ENCODE measurements at regions not wholly inside any gene's neighbourhood (a gene's known extent, or its start where the extent isn't known, plus 50 kb on each side); places are given as distances from the start of the nearest gene placed in this dataset.

GRCh38 chr12:103075848-103076247, 118.4 kb downstream of the ASCL1 start:
- Mint-ChIP-seq H3K36me3 (ENCODE audit: insufficient read depth) (no peaks in the 10 kb centered on the region), H3K27me3 (peaks cover 22% of the 10 kb centered on the region), H3K27ac (no peak overlapping the region), H3K9me3 (ENCODE audit: low read depth) (peaks cover 4% of the 10 kb centered on the region), H3K4me1 (ENCODE audit: low read depth) (peaks cover 1% of the 10 kb centered on the region), H3K4me3 (ENCODE audit: low read depth) (no peak overlapping the region)
- TF ChIP-seq CTCF (IDR thresholded peaks at IDR 0.05; ENCODE audit: unreplicated experiment): no peak
- DNase-seq (ENCODE audit: low spot score, unreplicated experiment): no peak

GRCh38 chr12:103077108-103077773, 119.8 kb downstream of the ASCL1 start:
- TF ChIP-seq CTCF (IDR thresholded peaks at IDR 0.05; ENCODE audit: unreplicated experiment): no peak
- Mint-ChIP-seq H3K27ac (no peak overlapping the region), H3K36me3 (ENCODE audit: insufficient read depth) (no peaks in the 10 kb centered on the region), H3K4me1 (ENCODE audit: low read depth) (peaks cover 1% of the 10 kb centered on the region), H3K4me3 (ENCODE audit: low read depth) (no peak overlapping the region), H3K9me3 (ENCODE audit: low read depth) (peaks cover 9% of the 10 kb centered on the region), H3K27me3 (peaks cover 15% of the 10 kb centered on the region)
- no peak for DNase-seq (ENCODE audit: low spot score, unreplicated experiment)

GRCh38 chr12:103085541-103085940, 128.1 kb downstream of the ASCL1 start:
- H3K9me3 Mint-ChIP-seq (ENCODE audit: low read depth): peaks cover 9% of the 10 kb centered on the region
- peaks cover 3% of the 10 kb centered on the region for H3K27me3 Mint-ChIP-seq
- no peaks in the 10 kb centered on the region for H3K4me1 Mint-ChIP-seq (ENCODE audit: low read depth)
- no peaks in the 10 kb centered on the region for H3K36me3 Mint-ChIP-seq (ENCODE audit: insufficient read depth)
- H3K27ac Mint-ChIP-seq: no peak overlapping the region
- no peak for DNase-seq (ENCODE audit: low spot score, unreplicated experiment)
- H3K4me3 Mint-ChIP-seq (ENCODE audit: low read depth): no peak overlapping the region
- TF ChIP-seq CTCF (IDR thresholded peaks at IDR 0.05; ENCODE audit: unreplicated experiment): no peak

GRCh38 chr12:103086471-103086870, 129.0 kb downstream of the ASCL1 start:
- peaks cover 7% of the 10 kb centered on the region for H3K27me3 Mint-ChIP-seq
- no peaks in the 10 kb centered on the region for H3K4me1 Mint-ChIP-seq (ENCODE audit: low read depth)
- no peak overlapping the region for H3K27ac Mint-ChIP-seq
- peaks cover 3% of the 10 kb centered on the region for H3K9me3 Mint-ChIP-seq (ENCODE audit: low read depth)
- TF ChIP-seq CTCF (IDR thresholded peaks at IDR 0.05; ENCODE audit: unreplicated experiment): no peak
- H3K4me3 Mint-ChIP-seq (ENCODE audit: low read depth): no peak overlapping the region
- DNase-seq (ENCODE audit: low spot score, unreplicated experiment): no peak
- H3K36me3 Mint-ChIP-seq (ENCODE audit: insufficient read depth): no peaks in the 10 kb centered on the region

GRCh38 chr12:103093499-103094106, 136.1 kb downstream of the ASCL1 start:
- no peak overlapping the region for H3K4me3 Mint-ChIP-seq (ENCODE audit: low read depth)
- DNase-seq (ENCODE audit: low spot score, unreplicated experiment): no peak
- no peak overlapping the region for H3K27ac Mint-ChIP-seq
- H3K4me1 Mint-ChIP-seq (ENCODE audit: low read depth): no peaks in the 10 kb centered on the region
- H3K9me3 Mint-ChIP-seq (ENCODE audit: low read depth): no peaks in the 10 kb centered on the region
- no peak for TF ChIP-seq CTCF (IDR thresholded peaks at IDR 0.05; ENCODE audit: unreplicated experiment)
- peaks cover 37% of the 10 kb centered on the region for H3K27me3 Mint-ChIP-seq
- no peaks in the 10 kb centered on the region for H3K36me3 Mint-ChIP-seq (ENCODE audit: insufficient read depth)
